Neural progenitor cell (in vitro differentiated cells): ENCODE measurements at regions not wholly inside any gene's neighbourhood (a gene's known extent, or its start where the extent isn't known, plus 50 kb on each side); places are given as distances from the start of the nearest gene placed in this dataset.
A peak's percentile ranks its signal among the peaks of the same experiment; 100 is the strongest.

Experiments used
- DNase-seq: peaks from one replicate; pipeline ENCODE4 v3.0.0-alpha.2; 2016; ENCODE audit warnings: low spot score
- H2AFZ ChIP-seq: fragments of 200-600 bp; sonication (generic); replicated peaks from 2 replicates; pipeline ENCODE4 v1.6.1; 2016; ENCODE audit warnings: antibody characterized with exemption
- H3F3A ChIP-seq: fragments of 200-600 bp; sonication (generic); 2 replicates; pipeline ENCODE4 v1.6.1; 2016; ENCODE audit warnings: antibody characterized with exemption, low read depth
- H3K27ac ChIP-seq: fragments of 200-600 bp; sonication (generic); 2 replicates; pipeline ENCODE4 v1.5.1; 2016; ENCODE audit warnings: mild to moderate bottlenecking
- H3K27me3 ChIP-seq: fragments of 200-600 bp; sonication (generic); 2 replicates; pipeline ENCODE4 v1.6.1; 2016; ENCODE audit warnings: mild to moderate bottlenecking, moderate library complexity
- H3K36me3 ChIP-seq: fragments of 200-600 bp; sonication (generic); 2 replicates; pipeline ENCODE4 v1.5.1; 2016
- H3K4me1 ChIP-seq: fragments of 200-600 bp; sonication (generic); 2 replicates; pipeline ENCODE4 v1.6.1; 2016; ENCODE audit warnings: mixed run types
- H3K4me2 ChIP-seq: fragments of 200-600 bp; sonication (generic); 2 replicates; pipeline ENCODE4 v1.6.1; 2016
- H3K4me3 ChIP-seq: fragments of 200-600 bp; sonication (generic); 2 replicates; pipeline ENCODE4 v1.5.1; 2016
- H3K79me2 ChIP-seq: fragments of 200-600 bp; sonication (generic); 2 replicates; pipeline ENCODE4 v1.6.1; 2016; ENCODE audit warnings: low read depth
- H3K9ac ChIP-seq: fragments of 200-600 bp; sonication (generic); 2 replicates; pipeline ENCODE4 v1.6.1; 2016
- H3K9me3 ChIP-seq: fragments of 200-600 bp; sonication (generic); 2 replicates; pipeline ENCODE4 v1.5.1; 2016; ENCODE audit warnings: low read depth
- H4K20me1 ChIP-seq: fragments of 200-600 bp; sonication (generic); 2 replicates; pipeline ENCODE4 v1.6.1; 2016; ENCODE audit warnings: low read depth
- H3K27ac Mint-ChIP-seq: 3 replicates; pipeline ENCODE4 v1.8.0; 2021; ENCODE audit warnings: mixed read lengths
- H3K27me3 Mint-ChIP-seq: 2 replicates; pipeline ENCODE4 v1.8.0; 2022; ENCODE audit warnings: low read depth, mild to moderate bottlenecking, inconsistent platforms, moderate library complexity, mixed read lengths; ENCODE audit not compliant: insufficient read depth
- H3K36me3 Mint-ChIP-seq: 3 replicates; pipeline ENCODE4 v1.8.0; 2021; ENCODE audit warnings: mixed read lengths
- H3K4me1 Mint-ChIP-seq: 3 replicates; pipeline ENCODE4 v1.8.0; 2021; ENCODE audit warnings: mixed read lengths
- H3K4me3 Mint-ChIP-seq: 3 replicates; pipeline ENCODE4 v1.8.0; 2021; ENCODE audit warnings: mild to moderate bottlenecking, moderate library complexity, mixed read lengths
- H3K9me3 Mint-ChIP-seq: 3 replicates; pipeline ENCODE4 v1.8.0; 2020; ENCODE audit warnings: mixed read lengths
- CTCF ChIP-seq: fragments of 200-600 bp; sonication (generic); IDR thresholded peaks from 2 replicates; pipeline ENCODE4 v1.5.1; 2017; ENCODE audit warnings: antibody characterized with exemption, mild to moderate bottlenecking
- EZH2 ChIP-seq: fragments of 200-600 bp; sonication (generic); IDR thresholded peaks from 2 replicates; pipeline ENCODE4 v1.6.1; 2017; ENCODE audit warnings: antibody characterized with exemption, mild to moderate bottlenecking, moderate library complexity
- EZH2phosphoT487 ChIP-seq: fragments of 200-600 bp; sonication (generic); IDR thresholded peaks from 2 replicates; pipeline ENCODE4 v1.6.1; 2017; ENCODE audit warnings: antibody characterized with exemption

- Mint-ChIP-seq H3K4me1 (peaks cover 53% of the 10 kb centered on the region), H3K9me3 (peaks cover 20% of the 10 kb centered on the region), H3K4me3 (no peak overlapping the region), H3K27me3 (peaks cover 22% of the 10 kb centered on the region), H3K36me3 (no peaks in the 10 kb centered on the region), H3K27ac (no peak overlapping the region)
- peaks cover 5% of the 10 kb centered on the region for H3F3A ChIP-seq
- no peak overlapping the region for H2AFZ ChIP-seq
- no peaks in the 10 kb centered on the region for H3K79me2 ChIP-seq
- no peak overlapping the region for H3K4me3 ChIP-seq
- no peaks in the 10 kb centered on the region for H3K9me3 ChIP-seq
- peaks cover 26% of the 10 kb centered on the region for H3K4me1 ChIP-seq
- no peak for TF ChIP-seq CTCF
- TF ChIP-seq EZH2phosphoT487: no peak
- no peak for TF ChIP-seq EZH2
- no peak overlapping the region for H3K4me2 ChIP-seq
- peaks cover 8% of the 10 kb centered on the region for H3K27me3 ChIP-seq
- no peaks in the 10 kb centered on the region for H3K36me3 ChIP-seq
- H3K27ac ChIP-seq: no peak overlapping the region
- H3K9ac ChIP-seq: no peak overlapping the region
- H4K20me1 ChIP-seq: no peaks in the 10 kb centered on the region
- no peak for DNase-seq
Measured at GRCh38 chrX:68897118-68897945, 68.5 kb downstream of the EFNB1 start.

GRCh38 chrX:68896581-68896980, 67.8 kb downstream of the EFNB1 start:
- Histone ChIP-seq H4K20me1 (no peaks in the 10 kb centered on the region), H3K9ac (no peak overlapping the region), H3K79me2 (no peaks in the 10 kb centered on the region), H3K27ac (no peak overlapping the region), H3F3A (peaks cover 5% of the 10 kb centered on the region), H2AFZ (no peak overlapping the region), H3K4me3 (no peak overlapping the region), H3K27me3 (peaks cover 8% of the 10 kb centered on the region), H3K4me1 (peaks cover 26% of the 10 kb centered on the region), H3K9me3 (no peaks in the 10 kb centered on the region), H3K36me3 (no peaks in the 10 kb centered on the region), H3K4me2 (no peak overlapping the region)
- TF ChIP-seq EZH2 (no peak), CTCF (no peak), EZH2phosphoT487 (no peak)
- Mint-ChIP-seq H3K4me3 (peak overlapping the region; percentile 55), H3K4me1 (peaks cover 46% of the 10 kb centered on the region), H3K27ac (peak overlapping the region; percentile 79), H3K27me3 (peaks cover 20% of the 10 kb centered on the region), H3K36me3 (no peaks in the 10 kb centered on the region), H3K9me3 (peaks cover 18% of the 10 kb centered on the region)
- no peak for DNase-seq

GRCh38 chrX:68895778-68896177, 67.0 kb downstream of the EFNB1 start:
- Histone ChIP-seq H4K20me1 (no peaks in the 10 kb centered on the region), H3K4me3 (no peak overlapping the region), H3K27ac (no peak overlapping the region), H3K4me2 (no peak overlapping the region), H3K36me3 (no peaks in the 10 kb centered on the region), H3K9me3 (no peaks in the 10 kb centered on the region), H3K79me2 (no peaks in the 10 kb centered on the region), H3F3A (peaks cover 5% of the 10 kb centered on the region), H3K9ac (no peak overlapping the region), H3K4me1 (peaks cover 26% of the 10 kb centered on the region), H2AFZ (no peak overlapping the region), H3K27me3 (peaks cover 8% of the 10 kb centered on the region)
- H3K36me3 Mint-ChIP-seq: no peaks in the 10 kb centered on the region
- peaks cover 44% of the 10 kb centered on the region for H3K4me1 Mint-ChIP-seq
- no peak overlapping the region for H3K4me3 Mint-ChIP-seq
- DNase-seq: no peak
- H3K27ac Mint-ChIP-seq: no peak overlapping the region
- H3K9me3 Mint-ChIP-seq: peaks cover 23% of the 10 kb centered on the region
- no peak for TF ChIP-seq EZH2phosphoT487
- no peak for TF ChIP-seq EZH2
- no peak for TF ChIP-seq CTCF
- peaks cover 23% of the 10 kb centered on the region for H3K27me3 Mint-ChIP-seq
